ENCODE measurements at regions not wholly inside any gene's neighbourhood (a gene's known extent, or its start where the extent isn't known, plus 50 kb on each side); places are given as distances from the start of the nearest gene placed in this dataset.

DNA sequence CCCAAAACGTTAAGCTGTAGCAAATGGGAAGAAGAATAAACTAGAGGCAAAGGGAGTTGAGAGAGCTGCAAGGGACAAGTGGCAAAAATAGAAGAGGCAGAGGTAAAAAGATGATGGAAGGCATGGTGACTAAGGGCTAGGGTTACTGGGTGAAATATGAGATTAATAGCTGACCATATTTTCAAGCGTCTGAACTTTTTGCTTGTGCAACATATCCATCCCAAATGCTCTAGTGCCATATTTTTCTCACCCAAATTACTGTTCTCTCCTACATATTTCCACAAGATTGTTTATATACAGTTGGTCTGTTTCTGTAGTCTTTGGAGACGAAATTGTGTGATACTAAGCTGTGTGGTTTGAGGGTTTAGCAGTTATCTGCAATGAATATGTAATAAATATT, 145.5 kb downstream of the GMNC start:
- no peak overlapping the region for H3K9ac ChIP-seq (ENCODE audit: insufficient read depth in 1 of 2, low read length in 2 of 2)
- no peaks in the 10 kb centered on the region for H3K9me3 ChIP-seq (ENCODE audit: control insufficient read depth in 4 of 4, insufficient read depth in 3 of 4, low read length in 3 of 4)
- TF ChIP-seq, protein P1, sequence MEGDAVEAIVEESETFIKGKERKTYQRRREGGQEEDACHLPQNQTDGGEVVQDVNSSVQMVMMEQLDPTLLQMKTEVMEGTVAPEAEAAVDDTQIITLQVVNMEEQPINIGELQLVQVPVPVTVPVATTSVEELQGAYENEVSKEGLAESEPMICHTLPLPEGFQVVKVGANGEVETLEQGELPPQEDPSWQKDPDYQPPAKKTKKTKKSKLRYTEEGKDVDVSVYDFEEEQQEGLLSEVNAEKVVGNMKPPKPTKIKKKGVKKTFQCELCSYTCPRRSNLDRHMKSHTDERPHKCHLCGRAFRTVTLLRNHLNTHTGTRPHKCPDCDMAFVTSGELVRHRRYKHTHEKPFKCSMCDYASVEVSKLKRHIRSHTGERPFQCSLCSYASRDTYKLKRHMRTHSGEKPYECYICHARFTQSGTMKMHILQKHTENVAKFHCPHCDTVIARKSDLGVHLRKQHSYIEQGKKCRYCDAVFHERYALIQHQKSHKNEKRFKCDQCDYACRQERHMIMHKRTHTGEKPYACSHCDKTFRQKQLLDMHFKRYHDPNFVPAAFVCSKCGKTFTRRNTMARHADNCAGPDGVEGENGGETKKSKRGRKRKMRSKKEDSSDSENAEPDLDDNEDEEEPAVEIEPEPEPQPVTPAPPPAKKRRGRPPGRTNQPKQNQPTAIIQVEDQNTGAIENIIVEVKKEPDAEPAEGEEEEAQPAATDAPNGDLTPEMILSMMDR (IDR thresholded peaks at IDR 0.05; ENCODE audit: control extremely low read depth, extremely low read depth) = no peak
- H3K4me3 ChIP-seq = no peak overlapping the region
- 69 to 74% methylated on average over 3 of the region's 3 CpGs for WGBS, 2 donors
- H3K27me3 ChIP-seq (ENCODE audit: control insufficient read depth in 3 of 3, insufficient read depth in 3 of 3, low read length in 2 of 3) = no peaks in the 10 kb centered on the region
- ATAC-seq (ENCODE audit: insufficient read depth, low FRiP score) (no peak), DNase-seq (no peak)
- no peaks in the 10 kb centered on the region for H3K36me3 ChIP-seq (ENCODE audit: control insufficient read depth in 4 of 4, insufficient read depth in 4 of 4, low read length in 4 of 4)
- H3K4me1 ChIP-seq (ENCODE audit: control insufficient read depth in 5 of 5, insufficient read depth in 5 of 5, low read length in 5 of 5) = peaks cover 0 to 4% (median 0%) of the 10 kb centered on the region in 5 donors
- no peak overlapping the region for H3K27ac ChIP-seq (ENCODE audit: low read depth in 1 of 2, low read length in 1 of 2)

DNA sequence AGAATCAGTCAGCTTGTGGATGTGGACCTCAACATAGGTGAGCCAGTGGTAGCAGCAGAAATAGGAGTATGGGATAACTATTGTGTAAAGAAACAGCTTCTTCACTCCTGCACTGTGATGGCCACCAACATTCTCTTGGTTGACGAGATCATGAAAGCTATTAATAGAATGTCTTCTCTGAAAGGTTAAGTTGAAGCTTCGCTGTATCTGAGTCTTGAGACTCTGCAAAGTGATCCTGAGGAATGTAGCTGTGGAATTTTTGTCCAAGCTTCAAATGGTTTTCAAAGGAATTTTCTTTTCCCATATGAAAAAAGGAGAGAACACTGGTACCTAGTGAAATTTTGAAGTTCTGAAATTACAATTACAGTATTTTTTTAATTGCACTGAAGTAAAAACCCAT, 146.3 kb downstream of the GMNC start:
- TF ChIP-seq, protein P1 (IDR thresholded peaks at IDR 0.05; ENCODE audit: control extremely low read depth, extremely low read depth) = no peak
- no peaks in the 10 kb centered on the region for H3K27me3 ChIP-seq (ENCODE audit: control insufficient read depth in 3 of 3, insufficient read depth in 3 of 3, low read length in 2 of 3)
- 78 to 90% methylated on average over 2 of the region's 2 CpGs for WGBS, 2 donors
- no peaks in the 10 kb centered on the region for H3K36me3 ChIP-seq (ENCODE audit: control insufficient read depth in 4 of 4, insufficient read depth in 4 of 4, low read length in 4 of 4)
- peaks cover 0 to 4% (median 0%) of the 10 kb centered on the region in 5 donors for H3K4me1 ChIP-seq (ENCODE audit: control insufficient read depth in 5 of 5, insufficient read depth in 5 of 5, low read length in 5 of 5)
- ATAC-seq (ENCODE audit: insufficient read depth, low FRiP score) (no peak), DNase-seq (no peak)
- no peaks in the 10 kb centered on the region for H3K9me3 ChIP-seq (ENCODE audit: control insufficient read depth in 4 of 4, insufficient read depth in 3 of 4, low read length in 3 of 4)
- no peak overlapping the region for H3K4me3 ChIP-seq
- H3K9ac ChIP-seq (ENCODE audit: insufficient read depth in 1 of 2, low read length in 2 of 2) = no peak overlapping the region
- H3K27ac ChIP-seq (ENCODE audit: low read depth in 1 of 2, low read length in 1 of 2) = no peak overlapping the region

DNA sequence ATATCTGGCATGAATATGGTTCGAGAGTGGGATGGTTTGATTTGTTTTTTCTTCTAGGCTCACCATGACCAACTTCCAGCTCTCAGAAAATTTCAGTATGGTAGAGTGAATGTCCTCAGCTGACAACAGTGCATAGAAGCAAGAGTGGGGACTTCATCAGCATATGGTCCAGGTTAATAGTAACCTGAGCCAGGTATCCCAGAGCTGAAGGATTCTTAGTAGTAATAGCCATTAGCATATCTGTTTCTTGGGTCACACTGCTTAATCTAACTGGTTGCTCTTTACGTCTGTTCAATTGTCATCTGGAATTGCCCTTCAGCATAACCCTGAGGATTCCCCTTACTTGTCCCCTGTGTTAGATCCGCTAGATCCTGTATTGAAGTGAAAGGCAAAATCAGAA, 151.8 kb downstream of the GMNC start:
- H3K27ac ChIP-seq (ENCODE audit: low read depth in 1 of 2, low read length in 1 of 2) = no peak overlapping the region
- H3K36me3 ChIP-seq (ENCODE audit: control insufficient read depth in 4 of 4, insufficient read depth in 4 of 4, low read length in 4 of 4) = no peaks in the 10 kb centered on the region
- WGBS, 2 donors = 89 to 95% methylated on average over 3 of the region's 3 CpGs

DNA sequence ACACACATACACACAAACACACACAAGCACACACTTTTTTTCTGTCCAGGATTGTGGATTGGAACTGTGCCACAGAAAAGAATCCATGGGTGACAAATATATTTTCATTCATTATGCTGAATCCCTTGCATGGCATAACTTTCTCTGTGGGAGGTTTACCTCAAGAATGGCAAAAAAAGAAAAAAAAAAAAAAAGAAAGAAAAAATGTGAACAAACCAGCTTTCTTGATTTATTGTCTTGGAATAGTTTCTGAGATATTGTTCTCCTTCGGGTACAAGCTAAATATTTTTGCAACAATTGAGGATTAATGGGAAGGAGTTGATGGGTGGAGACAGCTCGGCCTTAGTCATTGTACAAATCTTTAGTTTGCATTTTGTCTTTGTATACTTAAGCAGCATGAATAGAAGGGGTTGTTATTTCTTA, 153.1 kb downstream of the GMNC start:
- TF ChIP-seq, protein P1 (IDR thresholded peaks at IDR 0.05; ENCODE audit: control extremely low read depth, extremely low read depth) = no peak
- WGBS, 2 donors = 52 to 65% methylated on average over 2 of the region's 2 CpGs
- no peak for ATAC-seq (ENCODE audit: insufficient read depth, low FRiP score)

More for the DNA sequence above, 151.8 kb downstream of the GMNC start:
- Histone ChIP-seq H3K4me1 (ENCODE audit: control insufficient read depth in 5 of 5, insufficient read depth in 5 of 5, low read length in 5 of 5) (no peaks in the 10 kb centered on the region), H3K27me3 (ENCODE audit: control insufficient read depth in 3 of 3, insufficient read depth in 3 of 3, low read length in 2 of 3) (no peaks in the 10 kb centered on the region), H3K9me3 (ENCODE audit: control insufficient read depth in 4 of 4, insufficient read depth in 3 of 4, low read length in 3 of 4) (no peaks in the 10 kb centered on the region), H3K4me3 (no peak overlapping the region), H3K9ac (ENCODE audit: insufficient read depth in 1 of 2, low read length in 2 of 2) (no peak overlapping the region)
- TF ChIP-seq, protein P1 (IDR thresholded peaks at IDR 0.05; ENCODE audit: control extremely low read depth, extremely low read depth) = no peak
- no peak for ATAC-seq (ENCODE audit: insufficient read depth, low FRiP score)
- DNase-seq = no peak

More for the DNA sequence above, 153.1 kb downstream of the GMNC start:
- DNase-seq = no peak
- H3K4me3 ChIP-seq = no peak overlapping the region
- H3K27me3 ChIP-seq (ENCODE audit: control insufficient read depth in 3 of 3, insufficient read depth in 3 of 3, low read length in 2 of 3) = no peaks in the 10 kb centered on the region
- H3K9me3 ChIP-seq (ENCODE audit: control insufficient read depth in 4 of 4, insufficient read depth in 3 of 4, low read length in 3 of 4) = no peaks in the 10 kb centered on the region
- no peaks in the 10 kb centered on the region for H3K36me3 ChIP-seq (ENCODE audit: control insufficient read depth in 4 of 4, insufficient read depth in 4 of 4, low read length in 4 of 4)
- no peak overlapping the region for H3K9ac ChIP-seq (ENCODE audit: insufficient read depth in 1 of 2, low read length in 2 of 2)
- no peak overlapping the region for H3K27ac ChIP-seq (ENCODE audit: low read depth in 1 of 2, low read length in 1 of 2)
- H3K4me1 ChIP-seq (ENCODE audit: control insufficient read depth in 5 of 5, insufficient read depth in 5 of 5, low read length in 5 of 5) = no peaks in the 10 kb centered on the region
